GM21529 (cell line): ENCODE measurements at regions not wholly inside any gene's neighbourhood (a gene's known extent, or its start where the extent isn't known, plus 50 kb on each side); places are given as distances from the start of the nearest gene placed in this dataset.

Experiments used
- ATAC-seq: cut with Tn5 transposase; IDR thresholded peaks from one replicate; pipeline ENCODE4 v1.9.1; 2021; ENCODE audit not compliant: unreplicated experiment

GRCh38 chr9:106400950-106401349, 462.0 kb upstream of the ZNF462 start:
- no peak for ATAC-seq

GRCh38 chr9:106403081-106403480, 459.9 kb upstream of the ZNF462 start:
- no peak for ATAC-seq

- ATAC-seq = no peak
These were observed 458.8 kb upstream of the ZNF462 start for GRCh38 chr9:106404137-106404536.

GRCh38 chr9:106405871-106406435, 457.0 kb upstream of the ZNF462 start:
- no peak for ATAC-seq

GRCh38 chr9:106414042-106414441, 448.9 kb upstream of the ZNF462 start:
- ATAC-seq = no peak

GRCh38 chr9:106417685-106418084, 445.3 kb upstream of the ZNF462 start:
- no peak for ATAC-seq

GRCh38 chr9:106419829-106420228, 443.1 kb upstream of the ZNF462 start:
- ATAC-seq = no peak

- ATAC-seq = peak; percentile 67
These were observed 442.4 kb upstream of the ZNF462 start for GRCh38 chr9:106420511-106420944.

GRCh38 chr9:106421772-106422171, 441.2 kb upstream of the ZNF462 start:
- ATAC-seq = peak; percentile 47

- ATAC-seq = no peak
These were observed 439.4 kb upstream of the ZNF462 start for GRCh38 chr9:106423575-106423974.

- no peak for ATAC-seq
These were observed 430.3 kb upstream of the ZNF462 start for GRCh38 chr9:106432631-106433030.

GRCh38 chr9:106438928-106439327, 424.0 kb upstream of the ZNF462 start:
- ATAC-seq = no peak

GRCh38 chr9:106441283-106441682, 421.7 kb upstream of the ZNF462 start:
- no peak for ATAC-seq

- no peak for ATAC-seq
These were observed 419.4 kb upstream of the ZNF462 start for GRCh38 chr9:106443520-106443919.

GRCh38 chr9:106445107-106445506, 417.9 kb upstream of the ZNF462 start:
- ATAC-seq = no peak

- no peak for ATAC-seq
These were observed 413.5 kb upstream of the ZNF462 start for GRCh38 chr9:106449336-106449927.

- ATAC-seq = no peak
These were observed 412.4 kb upstream of the ZNF462 start for GRCh38 chr9:106450549-106450948.

- no peak for ATAC-seq
These were observed 411.7 kb upstream of the ZNF462 start for GRCh38 chr9:106451223-106451622.

- ATAC-seq = no peak
These were observed 406.4 kb upstream of the ZNF462 start for GRCh38 chr9:106456581-106456980.

- ATAC-seq = no peak
These were observed 395.7 kb upstream of the ZNF462 start for GRCh38 chr9:106467113-106467864.

- ATAC-seq = no peak
These were observed 395.2 kb upstream of the ZNF462 start for GRCh38 chr9:106467865-106468164.

- ATAC-seq = peak; percentile 82
These were observed 394.5 kb upstream of the ZNF462 start for GRCh38 chr9:106468431-106468830.

GRCh38 chr9:106478312-106478711, 384.7 kb upstream of the ZNF462 start:
- ATAC-seq = no peak
